Retinal pigment epithelial cell (primary cell): ENCODE measurements at regions not wholly inside any gene's neighbourhood (a gene's known extent, or its start where the extent isn't known, plus 50 kb on each side); places are given as distances from the start of the nearest gene placed in this dataset.

Experiments
- DNase-seq: peaks from one replicate; pipeline ENCODE4 v3.0.0-alpha.2; 2010; ENCODE audit warnings: low read depth
- H3K4me3 ChIP-seq: 2 replicates; pipeline ENCODE4 v1.5.1; 2011; ENCODE audit warnings: mild to moderate bottlenecking, low read length, control low read depth, moderate library complexity
- TF ChIP-seq, protein P1 (sequence below): conservative IDR thresholded peaks from 2 replicates; pipeline ENCODE4 v1.5.1; 2011; ENCODE audit warnings: low read depth, low read length, control low read depth, inconsistent platforms

DNA sequence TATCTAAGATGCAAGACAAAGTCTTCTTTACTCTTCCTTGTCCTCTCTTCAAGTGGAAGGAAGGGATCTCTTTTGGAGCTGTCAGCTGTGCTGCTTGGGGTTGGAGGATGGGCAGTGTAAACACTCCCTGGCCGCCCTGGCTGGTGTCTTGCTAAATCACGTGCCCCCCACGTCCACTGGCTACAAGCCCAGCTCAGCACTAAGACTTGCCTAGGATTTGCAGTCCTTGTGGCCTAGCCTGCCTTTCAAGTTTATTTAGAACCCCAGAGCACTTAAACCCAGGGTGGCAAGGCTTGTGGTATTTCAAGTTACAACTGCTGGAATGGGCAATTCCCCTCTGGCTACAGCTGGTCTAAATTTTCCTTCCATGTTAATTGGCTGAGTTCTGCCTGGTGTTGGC, 272.4 kb upstream of the MYO3A start:
- no peak for DNase-seq
- TF ChIP-seq, protein P1, sequence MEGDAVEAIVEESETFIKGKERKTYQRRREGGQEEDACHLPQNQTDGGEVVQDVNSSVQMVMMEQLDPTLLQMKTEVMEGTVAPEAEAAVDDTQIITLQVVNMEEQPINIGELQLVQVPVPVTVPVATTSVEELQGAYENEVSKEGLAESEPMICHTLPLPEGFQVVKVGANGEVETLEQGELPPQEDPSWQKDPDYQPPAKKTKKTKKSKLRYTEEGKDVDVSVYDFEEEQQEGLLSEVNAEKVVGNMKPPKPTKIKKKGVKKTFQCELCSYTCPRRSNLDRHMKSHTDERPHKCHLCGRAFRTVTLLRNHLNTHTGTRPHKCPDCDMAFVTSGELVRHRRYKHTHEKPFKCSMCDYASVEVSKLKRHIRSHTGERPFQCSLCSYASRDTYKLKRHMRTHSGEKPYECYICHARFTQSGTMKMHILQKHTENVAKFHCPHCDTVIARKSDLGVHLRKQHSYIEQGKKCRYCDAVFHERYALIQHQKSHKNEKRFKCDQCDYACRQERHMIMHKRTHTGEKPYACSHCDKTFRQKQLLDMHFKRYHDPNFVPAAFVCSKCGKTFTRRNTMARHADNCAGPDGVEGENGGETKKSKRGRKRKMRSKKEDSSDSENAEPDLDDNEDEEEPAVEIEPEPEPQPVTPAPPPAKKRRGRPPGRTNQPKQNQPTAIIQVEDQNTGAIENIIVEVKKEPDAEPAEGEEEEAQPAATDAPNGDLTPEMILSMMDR = no peak
- H3K4me3 ChIP-seq = no peak overlapping the region

DNA sequence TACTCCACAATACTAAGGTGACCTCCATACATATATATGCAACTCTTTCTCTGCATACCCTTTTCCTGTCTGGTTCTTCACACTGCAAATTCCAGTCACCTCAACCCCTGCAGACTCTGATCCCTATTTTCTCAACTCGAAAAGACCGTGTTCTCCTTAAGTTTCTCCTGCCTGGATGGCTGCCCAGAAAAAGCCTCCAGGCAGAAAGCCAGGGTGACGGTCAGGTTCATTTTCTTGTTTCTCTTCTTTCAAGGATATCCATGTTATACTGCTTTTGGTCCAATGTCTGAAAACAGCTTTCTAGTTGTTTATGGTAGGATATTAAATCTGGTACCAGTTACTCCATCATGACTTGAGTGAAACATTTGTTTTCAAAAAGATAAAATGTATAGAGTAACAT, 267.8 kb upstream of the MYO3A start:
- DNase-seq = peak; percentile 46
- no peak overlapping the region for H3K4me3 ChIP-seq
- TF ChIP-seq, protein P1 = no peak

DNA sequence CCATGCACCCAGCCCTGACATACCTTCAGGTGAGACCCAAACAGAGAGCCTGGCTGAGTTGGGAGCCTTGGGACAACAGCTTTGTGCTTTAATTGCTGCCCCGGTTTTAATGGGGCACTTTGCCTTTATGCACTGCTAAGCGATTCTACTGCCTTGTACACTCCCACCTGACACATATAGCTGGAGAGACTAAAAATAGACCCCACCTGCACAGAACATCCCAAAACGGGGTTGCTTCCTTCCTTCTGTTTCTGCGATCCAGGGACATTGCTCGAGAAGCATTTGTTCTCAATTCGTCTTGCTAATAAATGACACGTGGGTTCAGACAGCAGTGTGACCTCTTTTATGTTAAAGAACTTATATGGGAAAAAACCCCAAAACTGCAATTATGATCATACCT, 258.8 kb upstream of the MYO3A start:
- TF ChIP-seq, protein P1 = no peak
- H3K4me3 ChIP-seq = no peak overlapping the region
- no peak for DNase-seq

DNA sequence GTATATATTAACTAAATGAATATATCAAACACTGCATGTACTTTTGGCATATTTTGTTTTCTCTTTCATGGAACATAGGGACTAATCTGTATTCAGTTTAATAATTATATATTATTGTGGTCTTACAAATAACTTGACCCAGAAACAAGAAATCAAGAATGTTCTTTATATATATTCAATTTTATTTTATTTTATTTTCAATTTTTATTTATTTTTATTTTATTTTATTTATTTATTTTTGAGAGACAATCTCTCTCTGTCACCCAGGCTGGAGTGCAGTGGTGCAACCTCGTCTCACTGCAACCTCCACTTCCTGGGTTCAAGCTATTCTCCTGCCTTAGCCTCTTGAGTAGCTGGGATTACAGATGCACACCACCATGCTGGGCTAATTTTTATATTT, 258.4 kb upstream of the MYO3A start:
- TF ChIP-seq, protein P1 = no peak
- no peak overlapping the region for H3K4me3 ChIP-seq
- no peak for DNase-seq

DNA sequence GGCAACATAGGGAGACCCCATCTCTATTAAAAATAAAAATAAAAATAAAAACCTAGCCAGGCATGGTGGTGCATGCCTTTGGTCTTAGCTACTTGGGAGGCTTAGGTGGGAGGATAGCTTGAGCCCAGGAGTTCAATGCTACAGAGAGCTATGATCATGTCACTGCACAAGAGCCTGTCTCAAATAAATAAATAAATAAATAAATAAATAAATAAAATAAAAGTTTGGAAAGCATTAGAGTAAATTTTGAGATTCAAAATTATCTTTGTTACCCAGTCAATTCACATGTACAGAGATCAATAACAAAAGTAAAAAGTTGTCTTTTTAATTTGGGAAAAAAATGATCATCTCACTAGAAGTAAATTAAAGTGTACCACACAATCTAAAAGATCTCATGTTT, 255.8 kb upstream of the MYO3A start:
- TF ChIP-seq, protein P1 = no peak

DNA sequence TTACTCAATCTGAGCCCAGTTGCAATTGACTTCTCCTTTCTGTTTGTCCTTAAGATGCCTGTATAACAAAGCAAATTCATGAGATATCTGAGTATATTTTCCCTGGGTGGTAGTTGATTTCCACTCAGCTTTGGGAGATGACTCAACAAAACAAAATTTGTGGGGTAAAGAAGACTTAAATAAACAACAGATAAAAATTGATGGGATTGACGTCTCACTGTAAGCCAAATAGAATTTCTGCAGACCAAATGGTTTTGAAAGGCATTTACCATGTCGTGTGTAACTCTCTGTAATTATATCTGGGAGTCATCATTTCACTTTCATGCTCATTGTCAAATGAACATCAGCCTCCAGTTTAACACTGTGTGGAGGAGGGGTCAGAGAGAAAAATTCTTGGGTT, 255.4 kb upstream of the MYO3A start:
- TF ChIP-seq, protein P1 = no peak
- no peak overlapping the region for H3K4me3 ChIP-seq
- DNase-seq = no peak

More for the DNA sequence above, 255.8 kb upstream of the MYO3A start:
- H3K4me3 ChIP-seq = no peak overlapping the region
- no peak for DNase-seq

DNA sequence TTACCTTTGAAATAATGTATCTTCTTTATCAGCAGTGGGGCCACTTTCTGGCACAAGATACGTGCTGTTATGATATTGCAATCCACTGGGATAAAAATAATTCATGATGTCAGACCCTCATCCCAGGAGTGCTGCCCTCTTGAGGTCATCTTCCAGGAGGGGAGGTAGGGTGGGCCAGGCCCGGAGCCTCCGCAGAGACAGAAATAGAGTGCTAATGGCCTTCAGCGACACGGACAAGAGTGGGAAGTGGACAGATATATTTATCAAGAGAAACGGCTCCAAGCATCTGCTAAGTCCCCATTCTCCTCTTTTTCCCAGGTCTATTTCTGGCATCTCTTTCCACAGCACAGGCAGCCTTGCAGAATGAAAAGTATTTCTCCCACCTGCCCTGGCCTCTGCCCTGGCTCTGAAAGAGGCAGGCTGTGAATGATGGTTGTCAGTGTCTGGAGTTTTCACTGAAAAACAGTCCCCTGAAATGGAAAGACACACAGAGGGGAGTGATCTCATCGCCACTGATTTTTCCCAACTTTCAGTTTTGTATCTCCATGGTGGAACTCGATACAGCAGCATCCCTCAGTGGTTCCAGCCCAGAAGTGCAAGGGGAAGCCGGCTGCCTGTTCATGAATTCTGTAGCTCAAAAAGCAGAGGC, 251.7 kb upstream of the MYO3A start:
- no peak for DNase-seq
- no peak overlapping the region for H3K4me3 ChIP-seq
- TF ChIP-seq, protein P1 = peak; percentile 96
